ENCODE measurements at regions not wholly inside any gene's neighbourhood (a gene's known extent, or its start where the extent isn't known, plus 50 kb on each side); places are given as distances from the start of the nearest gene placed in this dataset.
"Not testable (repeated sequence)": the region's sequence is repeated elsewhere in the genome, so short reads cannot be mapped to it uniquely, and the experiment has no call there.

- TF ChIP-seq CTCF (IDR thresholded peaks at IDR 0.05; ENCODE audit: low read depth, low read length): no peak
- DNase-seq (ENCODE audit: extremely low read depth, low read depth): no peak
Observed at GRCh38 chr14:106657460-106657859, 1131.1 kb downstream of the TMEM121 start.

- not testable (repeated sequence) for DNase-seq (ENCODE audit: extremely low read depth, low read depth)
Observed at GRCh38 chr14:106658066-106658860, 1131.9 kb downstream of the TMEM121 start.

- not testable (repeated sequence) for DNase-seq (ENCODE audit: extremely low read depth, low read depth)
Observed at GRCh38 chr14:106661561-106661960, 1135.2 kb downstream of the TMEM121 start.

- TF ChIP-seq CTCF (IDR thresholded peaks at IDR 0.05; ENCODE audit: low read depth, low read length): no peak
- DNase-seq (ENCODE audit: extremely low read depth, low read depth): no peak
Observed at GRCh38 chr14:106662936-106663550, 1136.7 kb downstream of the TMEM121 start.

GRCh38 chr14:106663805-106664410 lies 1137.5 kb downstream of the TMEM121 start:
- DNase-seq (ENCODE audit: extremely low read depth, low read depth): not testable (repeated sequence)

GRCh38 chr14:106665814-106666213 lies 1139.4 kb downstream of the TMEM121 start:
- no peak for DNase-seq (ENCODE audit: extremely low read depth, low read depth)
- no peak for TF ChIP-seq CTCF (IDR thresholded peaks at IDR 0.05; ENCODE audit: low read depth, low read length)

- no peak for DNase-seq (ENCODE audit: extremely low read depth, low read depth)
- no peak for TF ChIP-seq CTCF (IDR thresholded peaks at IDR 0.05; ENCODE audit: low read depth, low read length)
Observed at GRCh38 chr14:106666341-106666740, 1140.0 kb downstream of the TMEM121 start.

- no peak for DNase-seq (ENCODE audit: extremely low read depth, low read depth)
- no peak for TF ChIP-seq CTCF (IDR thresholded peaks at IDR 0.05; ENCODE audit: low read depth, low read length)
Observed at GRCh38 chr14:106670011-106670410, 1143.6 kb downstream of the TMEM121 start.

GRCh38 chr14:106674093-106674492 lies 1147.7 kb downstream of the TMEM121 start:
- not testable (repeated sequence) for DNase-seq (ENCODE audit: extremely low read depth, low read depth)

GRCh38 chr14:106674509-106675125 lies 1148.2 kb downstream of the TMEM121 start:
- not testable (repeated sequence) for DNase-seq (ENCODE audit: extremely low read depth, low read depth)

GRCh38 chr14:106675716-106676115 lies 1149.3 kb downstream of the TMEM121 start:
- not testable (repeated sequence) for DNase-seq (ENCODE audit: extremely low read depth, low read depth)
